ENCODE measurements at regions not wholly inside any gene's neighbourhood (a gene's known extent, or its start where the extent isn't known, plus 50 kb on each side); places are given as distances from the start of the nearest gene placed in this dataset.

DNA sequence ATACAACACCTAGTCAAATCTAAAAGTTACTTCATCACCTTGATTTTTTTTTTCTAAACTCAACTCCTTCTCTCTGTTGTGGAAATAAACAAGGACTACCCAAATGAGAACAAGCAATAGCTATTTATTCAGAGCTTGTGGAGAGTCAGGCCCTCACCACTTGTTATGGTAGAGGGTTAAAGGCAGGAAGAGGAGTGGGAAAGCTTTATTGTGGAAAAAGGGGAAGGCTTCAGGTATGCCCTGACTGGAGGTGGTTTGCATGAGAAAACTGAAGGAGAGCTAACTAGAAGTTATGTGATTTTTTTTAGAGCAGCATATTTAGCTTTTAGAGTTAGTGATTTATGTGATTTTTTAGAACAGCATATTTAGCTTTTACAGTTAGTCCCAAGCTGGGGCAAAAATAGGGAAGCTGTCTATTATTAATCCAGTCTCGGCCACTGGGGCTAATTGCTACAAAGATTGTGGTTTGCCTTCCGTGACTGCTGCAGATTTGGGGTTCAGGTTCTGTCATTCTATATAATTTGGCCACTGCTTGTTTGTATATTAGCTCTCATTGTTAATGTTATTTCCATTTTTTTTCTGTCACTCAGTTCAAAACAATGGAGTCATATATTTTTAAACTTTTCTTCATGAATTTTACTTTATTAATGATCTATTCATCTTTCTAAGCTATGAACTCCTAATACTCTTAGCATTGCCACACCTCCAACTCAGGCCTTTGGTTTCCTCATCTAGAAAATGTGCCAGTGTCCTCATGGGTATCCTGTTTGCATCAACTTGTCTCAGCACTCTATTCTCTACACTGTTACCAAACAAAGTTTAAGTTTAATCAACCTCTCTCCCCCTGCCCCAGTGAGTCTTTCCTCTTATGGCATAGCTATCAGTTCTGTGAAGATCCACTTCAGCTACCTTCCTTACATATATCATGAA, 713.0 kb downstream of the BRINP3 start:
- TF ChIP-seq, protein P1, sequence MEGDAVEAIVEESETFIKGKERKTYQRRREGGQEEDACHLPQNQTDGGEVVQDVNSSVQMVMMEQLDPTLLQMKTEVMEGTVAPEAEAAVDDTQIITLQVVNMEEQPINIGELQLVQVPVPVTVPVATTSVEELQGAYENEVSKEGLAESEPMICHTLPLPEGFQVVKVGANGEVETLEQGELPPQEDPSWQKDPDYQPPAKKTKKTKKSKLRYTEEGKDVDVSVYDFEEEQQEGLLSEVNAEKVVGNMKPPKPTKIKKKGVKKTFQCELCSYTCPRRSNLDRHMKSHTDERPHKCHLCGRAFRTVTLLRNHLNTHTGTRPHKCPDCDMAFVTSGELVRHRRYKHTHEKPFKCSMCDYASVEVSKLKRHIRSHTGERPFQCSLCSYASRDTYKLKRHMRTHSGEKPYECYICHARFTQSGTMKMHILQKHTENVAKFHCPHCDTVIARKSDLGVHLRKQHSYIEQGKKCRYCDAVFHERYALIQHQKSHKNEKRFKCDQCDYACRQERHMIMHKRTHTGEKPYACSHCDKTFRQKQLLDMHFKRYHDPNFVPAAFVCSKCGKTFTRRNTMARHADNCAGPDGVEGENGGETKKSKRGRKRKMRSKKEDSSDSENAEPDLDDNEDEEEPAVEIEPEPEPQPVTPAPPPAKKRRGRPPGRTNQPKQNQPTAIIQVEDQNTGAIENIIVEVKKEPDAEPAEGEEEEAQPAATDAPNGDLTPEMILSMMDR (IDR thresholded peaks at IDR 0.05; ENCODE audit: borderline replicate concordance, control extremely low read depth, extremely low read depth, insufficient read depth, missing control alignments) = no peak
- no peak for DNase-seq (ENCODE audit: low spot score)
- in situ Hi-C loops (cut with MboI; ENCODE audit: low sequenced_read_pairs, unreplicated experiment) = no loop called here

DNA sequence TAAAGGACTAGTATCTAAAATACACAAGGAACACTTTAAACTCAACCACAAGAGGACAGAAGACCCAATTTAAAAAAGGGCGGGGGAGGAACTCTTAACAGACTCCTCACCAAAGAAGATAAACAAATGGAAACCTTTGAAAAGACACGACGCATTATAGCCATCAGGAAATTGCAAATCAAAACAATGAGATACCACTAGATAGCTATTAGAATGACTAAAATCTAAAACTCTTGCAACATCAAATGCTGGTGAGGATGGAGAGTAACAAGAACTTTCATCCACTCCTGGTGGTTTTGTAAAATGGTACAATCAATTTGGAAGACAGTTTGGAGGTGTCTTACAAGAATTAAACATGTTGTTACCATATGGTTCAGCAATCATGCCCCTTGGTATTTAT, 708.2 kb downstream of the BRINP3 start:
- in situ Hi-C loops (cut with MboI; ENCODE audit: low sequenced_read_pairs, unreplicated experiment) = no loop called here
- TF ChIP-seq, protein P1 (IDR thresholded peaks at IDR 0.05; ENCODE audit: borderline replicate concordance, control extremely low read depth, extremely low read depth, insufficient read depth, missing control alignments) = no peak
- no peak for DNase-seq (ENCODE audit: low spot score)

DNA sequence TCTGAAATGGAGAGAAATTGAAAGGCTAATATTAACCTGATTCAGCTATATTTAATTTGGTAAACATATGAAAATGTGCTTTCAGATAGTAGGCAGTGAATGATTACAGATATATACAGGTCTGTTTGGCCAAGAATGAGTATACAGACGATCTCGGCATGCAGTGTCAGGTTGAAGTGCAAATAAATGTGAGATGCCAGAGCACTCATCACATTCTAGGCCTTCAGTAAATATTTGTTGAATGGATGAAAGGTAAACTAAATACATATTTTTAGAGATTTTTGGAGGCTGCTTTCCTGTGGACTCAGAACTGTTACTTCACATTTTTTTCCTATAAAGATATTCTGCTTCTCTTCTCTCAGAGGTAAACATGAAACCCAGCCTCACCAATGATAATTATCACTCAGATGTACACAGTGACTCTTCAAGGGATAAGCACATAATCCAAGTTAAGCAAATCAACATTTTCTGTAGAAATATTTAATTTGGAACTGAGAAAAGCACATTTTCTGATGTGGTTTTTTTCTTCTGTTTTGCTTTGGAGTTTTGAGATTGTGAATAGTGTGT, 702.9 kb downstream of the BRINP3 start:
- in situ Hi-C loops (cut with MboI; ENCODE audit: low sequenced_read_pairs, unreplicated experiment) = no loop called here
- DNase-seq (ENCODE audit: low spot score) = no peak
- TF ChIP-seq, protein P1 (IDR thresholded peaks at IDR 0.05; ENCODE audit: borderline replicate concordance, control extremely low read depth, extremely low read depth, insufficient read depth, missing control alignments) = no peak

DNA sequence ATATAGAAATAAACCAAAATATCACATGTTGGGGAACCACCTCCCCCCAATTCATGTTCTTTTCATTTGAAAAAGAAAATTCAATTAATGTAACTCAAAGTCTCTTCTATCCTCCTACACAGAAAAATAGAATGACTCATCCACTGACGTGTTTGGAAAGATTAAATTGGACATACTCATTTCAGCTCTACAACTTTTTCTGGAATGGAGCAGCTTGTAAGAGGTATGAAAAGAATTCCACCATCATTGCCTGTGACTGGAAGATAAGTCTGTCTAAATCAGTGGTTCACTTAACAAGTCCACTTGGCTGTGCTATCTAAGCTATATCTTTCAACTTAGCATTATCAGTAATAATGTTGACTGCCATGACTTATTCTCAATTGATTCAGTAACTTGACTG, 702.3 kb downstream of the BRINP3 start:
- TF ChIP-seq, protein P1 (IDR thresholded peaks at IDR 0.05; ENCODE audit: borderline replicate concordance, control extremely low read depth, extremely low read depth, insufficient read depth, missing control alignments) = no peak
- in situ Hi-C loops (cut with MboI; ENCODE audit: low sequenced_read_pairs, unreplicated experiment) = no loop called here
- no peak for DNase-seq (ENCODE audit: low spot score)

DNA sequence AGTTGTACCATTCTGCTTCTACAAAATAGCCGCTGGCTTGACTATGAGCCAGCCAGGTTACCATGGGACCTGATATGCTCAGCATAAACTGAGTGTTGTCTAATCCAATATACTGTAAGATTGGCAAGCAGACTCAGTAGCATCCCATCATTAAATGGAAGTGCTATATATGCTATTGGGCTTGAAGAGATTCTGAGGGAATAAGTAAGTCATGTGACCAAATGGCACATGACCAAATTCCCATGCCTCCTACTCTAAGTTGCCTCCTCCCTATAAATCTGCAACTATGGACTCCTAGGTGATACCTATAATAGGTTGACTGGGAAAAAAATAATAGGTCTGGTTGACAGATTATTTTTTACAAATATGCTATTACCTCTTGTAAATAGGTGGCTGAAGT, 698.6 kb downstream of the BRINP3 start:
- TF ChIP-seq, protein P1 (IDR thresholded peaks at IDR 0.05; ENCODE audit: borderline replicate concordance, control extremely low read depth, extremely low read depth, insufficient read depth, missing control alignments) = no peak
- in situ Hi-C loops (cut with MboI; ENCODE audit: low sequenced_read_pairs, unreplicated experiment) = no loop called here
- no peak for DNase-seq (ENCODE audit: low spot score)

DNA sequence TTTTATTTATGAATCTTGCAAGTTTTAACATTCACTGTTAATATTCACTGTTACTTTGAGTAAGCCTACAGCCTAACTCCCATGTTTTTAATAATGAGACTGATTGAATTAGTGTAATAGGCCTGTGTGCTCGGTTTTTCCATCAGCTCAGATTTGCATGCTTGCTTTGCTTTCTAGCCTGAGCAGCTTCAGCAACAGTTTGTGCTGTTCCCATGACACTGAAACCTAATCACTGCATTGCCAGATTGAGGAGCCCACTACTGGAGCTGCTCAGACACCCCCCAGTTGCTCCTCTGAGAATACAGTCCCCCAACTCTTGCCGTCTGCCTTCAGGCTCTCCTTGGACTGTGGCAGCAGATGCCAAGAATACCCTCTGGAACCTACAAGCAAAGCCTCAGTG, 695.4 kb downstream of the BRINP3 start:
- in situ Hi-C loops (cut with MboI; ENCODE audit: low sequenced_read_pairs, unreplicated experiment) = no loop called here
- TF ChIP-seq, protein P1 (IDR thresholded peaks at IDR 0.05; ENCODE audit: borderline replicate concordance, control extremely low read depth, extremely low read depth, insufficient read depth, missing control alignments) = no peak
- no peak for DNase-seq (ENCODE audit: low spot score)

Data from GM13976 (cell line).